HEK293T (cell line): ENCODE measurements at regions not wholly inside any gene's neighbourhood (a gene's known extent, or its start where the extent isn't known, plus 50 kb on each side); places are given as distances from the start of the nearest gene placed in this dataset.

Source experiments
- CTCF ChIA-PET: fragments of 350-600 bp; formaldehyde crosslinking; extraction: SDS; loops from one replicate; lab custom pipeline; 2021; ENCODE audit warnings: antibody characterized with exemption, inconsistent platforms; lab: Yijun Ruan, JAX
- POLR2A ChIA-PET: fragments of 350-600 bp; formaldehyde crosslinking; extraction: SDS; loops from one replicate; lab custom pipeline; 2020; ENCODE audit warnings: antibody characterized with exemption, inconsistent platforms; lab: Yijun Ruan, JAX
- DNase-seq: peaks from one replicate; pipeline ENCODE4 v3.0.0; 2012; ENCODE audit warnings: mixed read lengths; ENCODE audit errors: extremely low spot score
- ARNT ChIP-seq: fragments of 450-650 bp; IDR thresholded peaks from 2 replicates; pipeline ENCODE4 v1.6.1; 2017; ENCODE audit warnings: mild to moderate bottlenecking
- BHLHE40 ChIP-seq: fragments of 450-650 bp; IDR thresholded peaks from 2 replicates; pipeline ENCODE4 v1.6.1; 2016; ENCODE audit warnings: mild to moderate bottlenecking, moderate library complexity, borderline replicate concordance
- CTBP1 ChIP-seq: fragments of 450-650 bp; IDR thresholded peaks from 2 replicates; pipeline ENCODE4 v1.6.1; 2016; ENCODE audit warnings: borderline replicate concordance
- ELF4 ChIP-seq: fragments of 450-650 bp; IDR thresholded peaks from 2 replicates; pipeline ENCODE4 v1.6.1; 2017; ENCODE audit warnings: antibody characterized with exemption
- FOXA1 ChIP-seq: fragments of 450-650 bp; IDR thresholded peaks from 2 replicates; pipeline ENCODE4 v1.6.1; 2016; ENCODE audit warnings: mild to moderate bottlenecking
- FOXK2 ChIP-seq: fragments of 450-650 bp; IDR thresholded peaks from 2 replicates; pipeline ENCODE4 v1.6.1; 2016; ENCODE audit warnings: mild to moderate bottlenecking
- FOXM1 ChIP-seq: fragments of 450-650 bp; IDR thresholded peaks from 2 replicates; pipeline ENCODE4 v1.6.1; 2017; ENCODE audit warnings: mild to moderate bottlenecking, borderline replicate concordance
- HDGF ChIP-seq: fragments of 450-650 bp; IDR thresholded peaks from 2 replicates; pipeline ENCODE4 v1.6.1; 2017; ENCODE audit warnings: antibody characterized with exemption, borderline replicate concordance
- L3MBTL2 ChIP-seq: fragments of 450-650 bp; conservative IDR thresholded peaks from 2 replicates; pipeline ENCODE4 v1.6.1; 2016; ENCODE audit warnings: mild to moderate bottlenecking
- LEF1 ChIP-seq: fragments of 450-650 bp; IDR thresholded peaks from 2 replicates; pipeline ENCODE4 v1.6.1; 2017; ENCODE audit warnings: mild to moderate bottlenecking, borderline replicate concordance
- NFRKB ChIP-seq: fragments of 450-650 bp; IDR thresholded peaks from 2 replicates; pipeline ENCODE4 v1.6.1; 2016; ENCODE audit warnings: mild to moderate bottlenecking, moderate library complexity
- SP1 ChIP-seq: fragments of 450-650 bp; IDR thresholded peaks from 2 replicates; pipeline ENCODE4 v1.6.1; 2017
- SUZ12 ChIP-seq: fragments of 450-650 bp; IDR thresholded peaks from 2 replicates; pipeline ENCODE4 v1.6.1; 2016; ENCODE audit warnings: mild to moderate bottlenecking
- TARDBP ChIP-seq: fragments of 450-650 bp; IDR thresholded peaks from 2 replicates; pipeline ENCODE4 v1.6.1; 2016
- ZNF384 ChIP-seq: fragments of 450-650 bp; IDR thresholded peaks from 2 replicates; pipeline ENCODE4 v1.6.1; 2016
- TF ChIP-seq, protein P1 (sequence below): fragments of 450-650 bp; IDR thresholded peaks from 2 replicates; pipeline ENCODE4 v1.6.1; 2016

GRCh38 chr5:125004009-125004408 lies 257.6 kb upstream of the ZNF608 start:
- POLR2A ChIA-PET = no interaction called here
- no peak for DNase-seq
- CTCF ChIA-PET = interaction anchor here (0.8 kb wide), 1 partner anchor 95 kb away, joined by 3 read pairs; no protein-coding TSS in a partner anchor
- TF ChIP-seq, protein P1, sequence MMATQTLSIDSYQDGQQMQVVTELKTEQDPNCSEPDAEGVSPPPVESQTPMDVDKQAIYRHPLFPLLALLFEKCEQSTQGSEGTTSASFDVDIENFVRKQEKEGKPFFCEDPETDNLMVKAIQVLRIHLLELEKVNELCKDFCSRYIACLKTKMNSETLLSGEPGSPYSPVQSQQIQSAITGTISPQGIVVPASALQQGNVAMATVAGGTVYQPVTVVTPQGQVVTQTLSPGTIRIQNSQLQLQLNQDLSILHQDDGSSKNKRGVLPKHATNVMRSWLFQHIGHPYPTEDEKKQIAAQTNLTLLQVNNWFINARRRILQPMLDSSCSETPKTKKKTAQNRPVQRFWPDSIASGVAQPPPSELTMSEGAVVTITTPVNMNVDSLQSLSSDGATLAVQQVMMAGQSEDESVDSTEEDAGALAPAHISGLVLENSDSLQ = peak; percentile 59
- TF ChIP-seq FOXM1 (no peak), CTBP1 (peak; percentile 84; the same call in 1 of the 2 replicates)

DNA sequence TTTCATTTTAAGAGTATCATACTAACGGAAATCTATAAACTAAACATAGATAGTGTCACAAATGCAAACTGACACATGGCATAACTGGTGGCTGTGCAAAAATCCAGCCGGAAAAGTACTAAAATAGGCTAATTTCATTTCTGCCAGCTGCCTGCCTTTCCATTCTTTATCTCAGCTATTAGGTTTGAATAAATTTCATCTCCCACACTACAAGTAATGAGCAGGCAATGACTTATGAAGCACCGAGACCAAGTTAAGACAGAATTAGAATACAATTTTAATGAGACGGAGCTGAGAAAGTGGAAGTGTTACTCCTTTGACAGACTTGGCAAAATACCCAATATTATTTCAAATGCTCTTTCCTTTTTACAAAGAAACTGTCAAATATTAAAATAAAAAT lies 258.8 kb upstream of the ZNF608 start:
- TF ChIP-seq FOXM1 = no peak
- TF ChIP-seq, protein P1 = no peak
- TF ChIP-seq NFRKB = no peak
- TF ChIP-seq HDGF = no peak
- TF ChIP-seq L3MBTL2 = no peak
- no peak for TF ChIP-seq ARNT
- no peak; the same call in 1 of the 2 replicates for TF ChIP-seq ZNF384
- no peak for TF ChIP-seq FOXA1
- no peak for TF ChIP-seq FOXK2
- no peak for TF ChIP-seq ELF4
- CTCF ChIA-PET = interaction anchor here (0.5 kb wide), 1 partner anchor 270 kb away, joined by 3 read pairs; no protein-coding TSS in a partner anchor
- DNase-seq = no peak
- POLR2A ChIA-PET = interaction anchor here (1.0 to 1.1 kb wide), 2 partner anchors 8 to 257 kb away, joined by 3 read pairs; no protein-coding TSS in a partner anchor

DNA sequence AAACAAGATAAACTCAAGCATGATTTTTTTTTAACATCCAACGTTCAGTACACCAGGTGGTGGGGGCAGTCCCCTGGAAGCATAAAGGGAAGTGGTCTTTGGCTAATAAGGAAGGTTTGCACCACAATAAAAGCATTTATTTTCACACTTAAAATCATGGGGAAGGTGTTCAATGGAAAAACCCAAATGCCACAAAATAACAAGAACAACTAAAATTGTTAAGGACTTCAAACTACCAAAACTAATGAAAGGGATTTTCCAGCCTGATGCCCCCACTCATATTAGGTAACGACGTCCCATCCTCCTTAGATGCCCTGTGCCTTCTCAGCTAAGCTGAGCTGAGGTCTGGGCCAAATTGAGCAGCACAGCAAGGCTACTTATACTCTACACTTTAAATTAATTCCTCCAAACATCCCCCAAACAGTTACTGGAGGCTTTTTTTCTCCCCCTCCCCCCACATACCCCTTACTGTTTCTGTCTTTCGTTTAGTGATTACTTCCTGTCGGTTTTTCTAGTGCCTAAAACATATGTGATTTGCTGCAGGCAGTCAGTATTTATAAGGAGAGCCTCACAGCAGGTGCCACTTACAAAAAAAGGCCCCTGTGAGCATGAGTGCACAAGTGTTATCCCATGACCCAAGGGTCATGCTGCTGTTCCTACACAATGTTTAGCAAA lies 259.7 kb upstream of the ZNF608 start:
- CTCF ChIA-PET = interaction anchor here (0.5 kb wide), 1 partner anchor 271 kb away, joined by 3 read pairs; no protein-coding TSS in a partner anchor
- POLR2A ChIA-PET = no interaction called here
- TF ChIP-seq FOXK2 (0 out of 2 replicates have a peak, but pooled peaks have one; percentile 60), HDGF (no peak), CTBP1 (peak; percentile 93), ZNF384 (peak; percentile 87)
- TF ChIP-seq, protein P1 = peak; percentile 83
- peak; percentile 60 for DNase-seq

DNA sequence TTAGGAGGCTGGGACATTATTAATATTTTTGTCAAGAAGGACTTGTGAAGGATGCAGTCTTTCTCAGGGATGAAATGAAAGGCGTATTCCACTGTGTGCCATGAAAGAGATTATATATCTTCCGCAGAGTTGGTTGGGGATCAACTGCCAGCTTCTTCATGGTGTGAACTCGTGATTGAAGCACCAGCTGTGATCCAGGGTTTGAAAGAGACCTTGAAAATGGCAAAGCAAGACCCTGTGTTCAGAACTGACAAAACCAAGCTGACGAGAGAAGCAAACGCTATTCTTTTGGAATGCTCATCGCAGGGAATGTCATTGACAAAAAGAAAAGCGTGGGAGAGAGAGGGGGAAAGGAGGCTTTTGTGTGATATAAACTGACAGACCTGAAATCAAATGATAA lies 263.9 kb upstream of the ZNF608 start:
- CTCF ChIA-PET = interaction anchor here (1.0 kb wide), 1 partner anchor 13 kb away, joined by 3 read pairs; no protein-coding TSS in a partner anchor
- DNase-seq = no peak
- POLR2A ChIA-PET = no interaction called here
- TF ChIP-seq NFRKB = no peak
- no peak for TF ChIP-seq BHLHE40
- no peak for TF ChIP-seq FOXM1
- no peak for TF ChIP-seq FOXK2
- no peak for TF ChIP-seq ELF4
- TF ChIP-seq ZNF384 = no peak
- TF ChIP-seq ARNT = no peak
- TF ChIP-seq FOXA1 = no peak
- TF ChIP-seq SP1 = no peak
- TF ChIP-seq LEF1 = no peak

DNA sequence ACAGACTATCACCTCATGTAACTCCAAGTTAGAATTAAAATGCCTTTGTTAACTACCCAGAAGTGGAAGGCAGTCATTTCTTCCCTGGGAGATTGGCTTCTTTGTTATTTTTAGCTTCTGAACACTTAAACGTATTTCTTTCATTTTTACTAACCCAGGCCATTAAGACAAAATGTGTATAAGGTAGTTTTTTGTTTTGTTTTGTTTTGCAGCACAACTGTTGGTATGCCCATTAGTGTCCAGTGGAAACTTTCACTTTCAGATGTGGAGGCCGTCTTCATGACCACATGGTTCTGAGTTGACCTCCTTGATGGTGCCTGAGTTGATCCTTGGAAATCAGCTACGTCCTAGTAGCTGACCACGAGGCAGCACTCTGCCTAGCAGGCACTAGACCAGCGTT lies 264.6 kb upstream of the ZNF608 start:
- DNase-seq = no peak
- ChIA-PET CTCF (interaction anchor here (1.0 kb wide), 1 partner anchor 12 kb away, joined by 3 read pairs; no protein-coding TSS in a partner anchor), POLR2A (interaction anchor here (1.0 kb wide), 1 partner anchor 32 kb away, joined by 3 read pairs; no protein-coding TSS in a partner anchor)
- TF ChIP-seq ZNF384 = no peak
- TF ChIP-seq NFRKB = no peak
- TF ChIP-seq ARNT = no peak
- TF ChIP-seq SP1 = no peak
- no peak for TF ChIP-seq SUZ12
- TF ChIP-seq L3MBTL2 = no peak
- no peak for TF ChIP-seq ELF4
- TF ChIP-seq LEF1 = no peak

- DNase-seq = no peak
- POLR2A ChIA-PET = interaction anchor here (1.0 kb wide), 1 partner anchor 32 kb away, joined by 3 read pairs; no protein-coding TSS in a partner anchor
- CTCF ChIA-PET = interaction anchor here (1.0 kb wide), 2 partner anchors 12 to 21 kb away, joined by 3 read pairs; no protein-coding TSS in a partner anchor
- no peak for TF ChIP-seq NFRKB
- no peak for TF ChIP-seq ZNF384
- no peak for TF ChIP-seq FOXA1
- no peak for TF ChIP-seq FOXM1
- TF ChIP-seq ARNT = no peak
- no peak for TF ChIP-seq SUZ12
- TF ChIP-seq BHLHE40 = no peak
- no peak for TF ChIP-seq L3MBTL2
- TF ChIP-seq TARDBP = no peak
- no peak for TF ChIP-seq SP1
- TF ChIP-seq, protein P1 = no peak
- TF ChIP-seq ELF4 = no peak
- no peak for TF ChIP-seq CTBP1
- TF ChIP-seq LEF1 = no peak
- no peak for TF ChIP-seq FOXK2
- TF ChIP-seq HDGF = no peak
Observed at GRCh38 chr5:125011419-125011818, 265.0 kb upstream of the ZNF608 start.
